GM19372 (cell line): ENCODE measurements at regions not wholly inside any gene's neighbourhood (a gene's known extent, or its start where the extent isn't known, plus 50 kb on each side); places are given as distances from the start of the nearest gene placed in this dataset.
"Not testable (repeated sequence)": the region's sequence is repeated elsewhere in the genome, so short reads cannot be mapped to it uniquely, and the experiment has no call there.

ENCODE experiments used
- ATAC-seq: cut with Tn5 transposase; IDR thresholded peaks from one replicate; pipeline ENCODE4 v1.9.1; 2021; ENCODE audit warnings: mild to moderate bottlenecking, low read depth, moderate library complexity; ENCODE audit not compliant: unreplicated experiment

DNA sequence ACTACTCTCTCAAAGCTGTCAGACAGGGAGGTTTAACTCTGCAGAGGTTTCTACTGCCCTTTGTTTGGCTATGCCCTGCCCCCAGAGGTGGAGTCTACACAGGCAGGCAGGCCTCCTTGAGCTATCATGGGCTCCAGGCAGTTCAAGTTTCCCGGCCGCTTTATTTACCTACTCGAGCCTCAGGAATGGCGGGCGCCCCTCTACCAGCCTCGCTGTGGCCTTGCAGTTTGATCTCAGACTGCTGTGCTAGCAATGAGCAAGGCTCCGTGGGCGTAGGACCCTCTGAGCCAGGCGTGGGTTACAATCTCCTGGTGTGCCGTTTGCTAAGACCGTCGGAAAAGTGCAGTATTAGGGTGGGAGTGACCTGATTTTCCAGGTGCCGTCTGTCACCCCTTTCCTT, 124.3 kb downstream of the PTCHD1 start:
- ATAC-seq: not testable (repeated sequence)

DNA sequence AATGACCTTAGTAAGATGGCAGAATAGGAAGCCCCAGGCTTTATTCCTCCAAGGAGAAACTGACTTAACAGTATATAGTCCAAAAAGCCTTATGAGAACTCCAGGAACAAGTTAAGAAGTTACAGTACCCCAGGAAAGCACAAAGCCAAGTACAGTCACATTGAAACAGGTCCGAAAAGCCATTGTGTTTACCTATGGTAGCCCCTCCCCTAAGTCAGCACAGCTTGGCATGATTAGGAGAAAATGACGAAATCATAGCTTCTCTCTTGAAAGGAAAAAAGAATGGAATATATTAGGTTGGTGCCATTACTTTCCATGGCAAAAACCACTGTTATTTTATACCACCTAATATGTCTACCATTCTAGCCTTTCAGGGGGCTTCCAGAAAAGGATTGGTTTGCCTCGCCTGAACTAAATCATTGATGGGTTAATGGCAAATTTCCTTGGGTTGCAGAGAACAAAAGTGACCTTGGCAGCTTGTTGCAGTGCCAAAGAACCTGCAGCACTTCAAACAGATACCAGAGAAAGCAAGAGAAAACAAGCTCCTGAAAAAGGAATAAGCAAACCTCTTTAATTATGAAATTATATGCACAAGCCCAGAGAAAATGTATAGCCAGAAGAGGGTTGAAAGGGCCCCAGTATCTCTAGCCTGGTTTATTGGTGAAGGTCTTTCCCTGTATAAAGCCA, 130.6 kb downstream of the PTCHD1 start:
- no peak for ATAC-seq

DNA sequence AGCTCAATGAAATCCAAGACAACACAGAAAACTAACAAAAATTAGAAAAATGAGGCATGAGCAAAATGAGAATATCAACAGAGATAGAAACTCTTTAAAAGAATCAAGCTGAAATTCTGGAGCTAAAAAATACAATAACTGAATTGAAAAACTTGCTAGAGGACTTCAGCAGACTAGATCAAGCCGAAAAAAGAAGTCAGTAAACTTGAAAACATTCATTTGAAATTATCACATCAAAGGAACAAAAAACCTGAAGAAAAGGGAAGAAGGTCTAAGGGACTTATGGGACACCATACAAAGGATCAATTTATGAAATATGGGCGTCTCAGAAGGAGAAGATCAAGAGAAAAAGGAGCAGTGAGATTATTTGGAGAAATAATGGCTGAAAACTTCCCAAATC, 131.3 kb downstream of the PTCHD1 start:
- no peak for ATAC-seq

DNA sequence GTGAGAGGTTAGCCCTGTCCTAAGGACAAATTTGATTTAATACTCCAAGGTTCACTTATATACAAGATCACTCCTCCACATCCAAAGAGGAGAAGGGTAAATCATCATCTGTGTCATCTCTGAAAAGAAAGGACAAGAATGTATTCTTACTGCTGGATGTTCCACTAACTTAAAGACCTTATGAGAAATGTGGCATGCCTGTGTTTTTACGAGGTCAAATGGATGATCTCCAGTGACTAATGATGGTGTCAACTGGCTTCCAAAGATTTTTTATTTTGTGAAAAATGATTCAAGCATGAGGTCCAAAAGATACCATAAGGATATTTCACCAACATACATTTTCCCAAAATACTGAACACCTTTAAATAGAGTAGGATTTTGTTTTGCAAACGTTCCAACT, 143.4 kb downstream of the PTCHD1 start:
- no peak for ATAC-seq

DNA sequence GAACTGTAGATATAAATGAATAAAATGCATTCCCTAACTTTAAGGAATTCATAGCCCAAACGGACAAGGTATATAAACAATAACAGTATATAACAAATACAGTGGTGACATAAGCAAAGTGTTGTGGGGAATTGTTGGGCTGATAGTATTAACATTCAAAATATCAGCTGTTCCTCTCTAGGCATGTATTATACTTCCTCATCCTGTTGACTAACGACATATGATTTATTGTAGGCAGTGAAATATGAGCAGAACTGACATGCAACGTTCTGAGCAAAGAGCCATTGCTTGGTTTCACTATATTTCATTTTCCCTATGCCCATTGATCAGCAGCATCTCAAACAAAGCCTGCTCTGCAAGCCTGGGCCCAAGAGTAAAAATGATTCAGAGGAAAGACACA, 143.9 kb downstream of the PTCHD1 start:
- no peak for ATAC-seq

DNA sequence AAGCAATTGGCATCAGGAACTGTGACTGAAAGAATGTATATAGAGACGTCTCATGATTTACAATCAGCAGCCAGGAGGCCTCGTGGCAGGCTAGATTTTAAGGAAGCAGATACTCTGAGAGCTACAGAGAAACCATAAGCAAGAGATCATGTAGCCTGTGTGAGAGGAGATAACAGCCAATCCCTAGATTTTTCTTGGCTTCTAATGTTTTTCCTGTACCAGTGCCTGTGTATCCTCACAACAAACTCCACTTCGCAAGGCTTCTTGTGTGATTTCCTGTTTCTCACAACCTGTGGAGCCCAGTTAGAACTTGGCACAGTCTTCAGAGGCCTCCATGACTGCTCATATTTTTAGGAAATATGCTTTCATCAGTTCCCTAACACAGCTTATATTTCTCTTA, 147.9 kb downstream of the PTCHD1 start:
- no peak for ATAC-seq

DNA sequence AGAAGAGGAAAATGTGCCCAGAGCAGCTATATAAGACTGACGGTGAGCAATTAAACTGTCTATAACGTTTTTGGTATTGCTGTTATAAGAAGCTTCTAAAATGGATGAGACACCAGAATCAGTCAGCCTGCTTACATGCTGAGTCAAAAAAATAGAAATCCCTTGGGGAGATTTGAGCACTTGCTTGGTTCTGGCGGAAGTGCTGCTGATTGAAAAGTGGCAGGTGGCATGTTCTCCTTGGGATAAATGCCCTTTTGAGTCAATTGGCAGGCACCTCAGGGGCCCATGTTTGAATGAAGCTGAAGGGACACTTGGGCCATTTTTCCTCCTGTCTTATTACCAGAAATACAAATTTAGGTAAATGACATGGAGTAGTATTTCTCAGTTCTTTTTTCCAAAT, 148.7 kb downstream of the PTCHD1 start:
- no peak for ATAC-seq

DNA sequence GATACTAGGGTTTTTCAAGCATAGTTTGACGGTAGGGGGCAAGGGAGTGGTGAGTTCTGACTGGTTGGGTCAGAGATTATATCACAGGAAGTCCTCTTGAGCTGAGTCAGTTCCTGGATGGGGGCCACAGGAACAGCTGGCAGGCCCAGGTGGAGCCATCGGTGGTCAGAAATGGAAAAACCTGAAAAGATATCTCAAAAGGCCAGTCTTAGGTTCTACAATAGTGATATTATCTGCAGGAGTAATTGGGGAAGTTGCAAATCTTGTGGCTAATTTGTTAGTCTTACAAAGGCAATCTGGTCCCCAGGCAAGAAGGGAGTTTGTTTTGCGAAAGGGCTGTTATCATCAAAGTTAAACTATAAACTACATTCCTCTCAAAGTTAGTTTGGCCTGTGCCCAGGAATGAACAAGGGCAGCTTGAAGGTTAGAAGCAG, 159.3 kb downstream of the PTCHD1 start:
- ATAC-seq: no peak

DNA sequence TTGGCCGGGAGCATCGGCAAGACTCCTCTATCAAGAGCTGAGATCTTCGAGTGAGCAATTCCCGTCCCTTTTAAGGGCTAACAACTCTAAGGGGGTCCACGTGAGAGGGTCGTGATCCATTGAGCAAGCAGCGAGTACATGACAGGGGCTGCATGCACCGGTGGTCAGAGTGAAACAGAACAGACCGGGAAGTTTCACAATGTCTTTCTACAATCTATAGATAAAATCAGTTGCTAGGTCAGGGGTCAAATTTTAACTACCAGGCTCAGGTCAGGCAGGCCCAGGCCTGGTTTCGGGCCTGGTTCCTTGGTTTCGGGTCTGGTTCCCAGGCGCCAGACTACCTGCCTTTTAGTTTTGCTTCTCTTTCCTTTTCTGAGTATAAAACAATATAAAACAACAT, 160.1 kb downstream of the PTCHD1 start:
- no peak for ATAC-seq

DNA sequence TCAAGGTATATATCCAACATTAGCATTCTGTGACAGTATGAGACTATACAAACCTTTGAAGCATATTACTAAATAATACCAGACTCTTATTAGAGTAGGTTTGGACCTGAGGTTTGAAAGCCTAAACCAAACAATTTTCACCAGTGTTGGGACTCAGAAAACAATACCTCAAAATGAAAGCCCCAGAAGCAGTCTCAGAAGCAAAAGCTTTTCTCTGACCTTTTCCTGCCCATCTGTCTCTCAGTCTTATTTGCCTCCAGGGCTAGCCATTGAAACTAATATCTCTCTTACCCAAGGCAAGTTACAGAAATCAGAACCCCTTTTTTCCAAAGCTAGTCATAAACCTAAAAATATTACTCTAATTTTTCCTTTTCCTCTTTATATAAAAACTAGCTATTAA, 163.3 kb downstream of the PTCHD1 start:
- peak; percentile 71 for ATAC-seq

DNA sequence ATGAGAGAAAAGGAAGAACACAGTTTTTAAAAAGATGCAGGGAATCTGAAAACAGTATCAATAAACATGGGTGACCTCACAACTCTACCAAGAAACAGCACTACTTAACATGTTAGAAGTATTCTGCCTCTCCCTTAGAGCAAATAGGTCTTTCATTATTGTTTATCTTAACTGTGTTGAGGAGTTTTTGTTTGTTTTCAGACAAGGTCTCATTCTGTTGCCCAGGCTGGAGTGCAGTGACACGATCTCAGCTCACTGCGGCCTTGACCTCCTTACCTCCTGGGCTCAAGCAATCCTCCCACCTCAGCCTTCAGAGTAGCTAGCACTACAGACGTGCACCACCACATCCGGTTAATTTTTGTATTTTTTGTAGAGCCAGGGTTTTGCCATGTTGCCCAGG, 165.3 kb upstream of the PRDX4 start:
- no peak for ATAC-seq

DNA sequence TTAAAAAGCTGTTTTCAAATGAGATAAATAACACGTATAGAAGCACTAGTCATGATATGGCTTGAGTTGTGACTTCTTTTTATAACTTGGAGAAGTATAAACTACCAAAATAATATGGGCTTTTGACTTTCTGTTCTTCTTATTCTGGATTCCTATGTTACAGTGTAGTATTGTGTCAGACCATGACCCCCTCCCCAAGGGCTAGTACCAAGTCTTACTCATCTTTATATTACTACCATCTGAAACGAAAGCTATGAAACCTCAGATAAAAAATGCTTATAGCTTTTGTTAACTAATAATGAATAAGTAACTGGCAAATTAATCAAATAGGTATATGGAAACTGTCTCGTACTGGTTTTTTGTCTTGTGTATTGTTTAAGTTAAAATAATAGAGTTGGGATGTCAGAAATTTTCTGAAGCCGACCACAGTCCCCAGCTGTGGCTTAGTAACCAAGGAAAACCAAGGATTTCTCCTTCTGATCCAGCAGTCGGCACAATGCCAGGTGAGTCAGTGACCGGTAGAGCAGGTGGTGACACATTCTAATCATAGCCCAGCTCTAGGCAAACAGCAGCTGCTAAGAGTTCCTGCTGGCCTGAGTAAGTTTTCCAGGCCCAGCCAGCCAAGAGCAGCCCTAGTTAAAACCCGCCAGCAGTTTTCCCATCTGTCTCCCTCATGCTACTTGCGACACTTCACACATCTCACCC, 163.3 kb upstream of the PRDX4 start:
- no peak for ATAC-seq

DNA sequence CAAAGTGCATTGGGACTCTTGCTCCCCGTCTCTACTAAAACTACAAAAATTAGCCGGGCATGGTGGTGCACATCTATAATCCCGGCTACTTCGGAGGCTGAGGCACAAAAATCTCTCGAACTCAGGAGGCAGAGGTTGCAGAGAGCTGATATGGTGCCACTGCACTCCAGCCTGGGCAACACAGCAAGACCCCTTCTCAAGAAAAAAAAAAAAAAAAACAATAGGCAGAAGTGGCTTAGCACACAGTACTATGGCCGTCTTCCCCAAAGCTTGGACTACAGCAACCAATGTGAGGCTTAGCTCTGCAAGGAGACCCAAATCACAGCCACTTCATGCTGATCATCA, 162.8 kb upstream of the PRDX4 start:
- ATAC-seq: no peak

DNA sequence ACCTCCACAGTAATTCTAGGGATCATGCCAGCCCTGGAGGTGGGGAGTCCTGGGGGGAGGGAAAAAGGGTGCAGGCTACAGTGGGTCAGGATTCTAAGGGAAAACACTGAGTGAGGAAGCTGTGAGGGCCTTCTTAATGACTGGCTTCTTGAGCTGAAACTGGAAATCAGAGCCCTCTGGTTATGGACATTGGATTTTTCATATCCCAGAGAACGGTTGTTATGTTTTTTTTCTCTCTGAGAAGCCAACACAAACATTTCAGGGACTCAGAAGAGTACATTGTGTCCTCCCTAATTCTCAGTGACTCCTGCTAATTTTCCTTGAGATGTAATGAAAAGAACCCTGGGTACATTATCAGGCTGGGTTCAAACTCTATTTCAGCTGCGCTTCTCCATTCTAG, 162.4 kb upstream of the PRDX4 start:
- no peak for ATAC-seq

DNA sequence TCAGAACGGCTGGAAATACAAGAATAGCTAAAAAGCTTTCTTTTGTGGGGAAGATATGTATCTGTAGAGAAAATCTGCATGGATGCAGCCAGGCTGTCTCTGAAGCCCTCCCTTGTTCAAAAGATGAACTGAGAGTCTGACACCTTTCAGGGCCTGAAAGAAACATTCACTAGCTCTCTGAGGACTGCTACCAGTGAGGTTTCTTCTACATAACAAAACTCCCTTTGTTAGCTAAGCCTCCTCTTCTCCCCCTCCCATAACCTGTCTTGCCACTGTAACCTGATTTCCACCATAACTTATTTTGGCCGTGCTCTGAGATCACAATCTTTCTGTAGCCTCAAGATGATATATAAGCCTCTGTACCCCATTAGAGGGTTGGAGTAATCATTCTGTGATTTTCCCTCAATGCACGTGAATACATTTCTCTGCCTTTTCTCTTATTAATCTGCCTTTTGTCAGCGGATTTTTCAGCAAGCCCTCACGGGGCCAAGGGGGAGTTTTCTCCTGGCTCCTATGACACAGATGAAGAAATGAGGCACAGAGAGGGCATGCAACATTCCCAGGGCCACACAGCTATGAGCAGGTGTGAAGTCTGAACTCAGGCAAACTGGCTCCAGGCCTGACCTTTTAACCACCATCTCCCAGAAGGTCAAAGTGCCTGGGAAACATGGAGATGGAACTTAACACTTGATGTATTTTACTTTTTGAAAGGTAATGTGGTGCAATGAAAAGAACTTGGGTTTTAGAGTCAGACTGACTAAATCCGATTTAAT, 161.6 kb upstream of the PRDX4 start:
- no peak for ATAC-seq

DNA sequence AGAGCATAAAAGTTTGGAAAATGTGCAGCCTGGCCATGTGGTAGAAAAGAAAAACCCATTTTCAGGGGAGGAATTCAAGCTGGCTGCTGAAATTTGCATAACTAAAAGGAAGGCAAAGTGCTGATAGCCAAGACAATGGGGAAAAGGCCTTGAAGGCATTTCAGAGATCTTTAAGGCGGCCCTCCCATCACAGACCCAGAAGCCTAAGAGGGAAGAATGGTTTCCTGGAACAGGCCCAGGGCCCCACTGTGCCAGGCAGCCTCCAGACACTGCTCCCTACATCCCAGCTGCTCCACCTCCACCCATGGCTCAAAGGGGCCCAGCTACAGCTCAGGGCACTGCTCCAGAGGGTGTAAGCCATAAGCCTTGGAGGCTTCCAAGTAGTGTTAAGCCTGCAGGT, 158.0 kb upstream of the PRDX4 start:
- ATAC-seq: no peak

DNA sequence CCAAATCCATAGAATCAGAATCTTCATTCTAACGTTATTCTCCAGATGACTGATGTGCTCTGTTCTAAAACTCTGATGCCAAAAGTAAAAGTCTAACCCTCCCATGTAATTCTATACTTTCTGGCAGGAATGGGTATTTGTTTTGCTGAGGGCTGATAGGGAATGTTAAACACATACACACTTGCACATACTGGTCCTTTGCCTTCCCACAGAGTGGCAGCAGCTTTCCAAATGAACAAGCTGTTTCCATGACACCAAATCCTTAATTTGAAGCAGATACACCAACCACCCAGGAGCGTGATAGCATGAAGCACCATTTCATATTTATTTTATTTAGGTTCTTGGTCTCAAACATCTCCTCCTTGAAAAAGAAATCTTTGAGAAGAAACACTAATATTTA, 155.5 kb upstream of the PRDX4 start:
- ATAC-seq: no peak

DNA sequence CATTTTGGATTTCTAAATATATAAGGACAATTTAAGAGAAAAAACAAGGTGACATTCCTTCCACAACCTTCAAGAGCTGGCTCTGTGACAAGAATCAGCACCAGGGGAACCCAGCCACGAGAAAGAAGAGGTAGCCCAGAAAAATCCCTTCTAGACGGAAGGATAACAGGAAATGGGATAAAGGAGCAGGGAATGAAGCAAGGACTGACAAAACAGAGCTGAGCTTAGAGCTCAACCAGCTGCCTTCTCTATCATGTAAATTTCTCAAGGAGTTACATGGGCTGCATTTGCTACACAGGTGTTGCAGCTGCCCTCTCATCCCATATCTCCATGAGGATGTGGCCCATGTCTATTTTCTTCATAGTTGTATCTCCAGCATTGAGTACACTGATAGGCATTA, 154.2 kb upstream of the PRDX4 start:
- no peak for ATAC-seq

DNA sequence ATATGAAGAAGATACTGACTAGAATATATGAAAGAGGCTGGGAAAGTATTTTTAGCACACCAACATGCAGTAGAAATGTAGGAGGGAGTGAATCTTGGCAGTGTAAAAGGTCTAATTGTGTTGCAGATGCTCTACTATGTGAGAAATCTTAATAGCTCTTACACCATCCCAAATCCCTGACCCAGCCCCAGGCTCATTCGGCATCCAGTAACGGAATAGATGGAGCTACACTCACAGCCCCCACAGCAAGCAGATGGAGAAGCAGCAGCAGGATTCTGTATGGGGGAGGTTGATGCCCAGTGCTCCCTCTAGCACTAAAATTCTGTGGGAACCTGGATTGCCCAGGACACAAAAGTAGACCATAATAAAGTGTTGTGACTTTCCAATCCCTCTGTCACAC, 153.2 kb upstream of the PRDX4 start:
- ATAC-seq: no peak

DNA sequence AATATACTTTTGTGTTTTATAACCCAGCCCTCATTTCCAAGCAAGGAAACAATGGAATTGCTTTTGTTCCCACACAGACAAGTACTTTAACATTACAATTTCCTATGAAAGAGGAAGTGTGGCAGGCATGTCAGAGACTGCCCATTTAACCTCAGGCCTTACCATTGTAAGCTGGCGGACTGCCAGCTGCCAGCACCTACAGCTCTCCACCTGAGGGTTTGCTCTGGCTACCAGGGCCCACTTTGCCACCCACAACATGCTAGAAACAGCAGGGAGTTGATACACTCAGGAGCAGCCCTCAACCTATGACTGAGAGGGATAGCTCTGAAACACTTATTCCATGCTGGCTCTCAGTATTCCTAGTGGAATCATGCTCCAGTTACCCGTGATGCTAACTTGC, 152.3 kb upstream of the PRDX4 start:
- ATAC-seq: no peak

DNA sequence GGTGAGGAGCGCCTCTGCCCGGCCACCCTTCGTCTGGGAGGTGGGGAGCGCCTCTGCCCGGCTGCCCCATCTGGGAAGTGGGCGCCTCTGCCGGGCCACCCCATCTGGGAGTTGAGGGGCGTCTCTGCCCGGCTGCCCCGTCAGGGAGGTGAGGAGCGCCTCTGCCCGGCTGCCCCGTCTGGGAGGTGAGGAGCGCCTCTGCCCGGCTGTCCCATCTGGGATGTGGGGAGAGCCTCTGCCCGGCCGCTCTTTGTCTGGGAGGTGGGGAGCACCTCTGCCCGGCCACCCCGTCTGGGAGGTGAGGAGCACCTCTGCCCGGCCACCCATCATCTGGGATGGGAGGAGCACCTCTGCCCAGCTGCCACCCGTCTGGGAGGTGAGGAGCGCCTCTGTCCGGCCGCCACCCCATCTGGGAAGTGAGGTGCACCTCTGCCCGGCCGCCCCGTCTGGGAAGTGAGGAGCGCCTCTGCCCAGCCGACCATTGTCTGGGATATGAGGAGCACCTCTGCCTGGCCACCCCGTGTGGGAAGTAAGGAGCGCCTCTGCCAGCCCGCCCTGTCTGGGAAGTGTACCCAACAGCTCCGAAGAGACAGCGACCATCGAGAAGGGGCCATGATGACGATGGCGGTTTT, 144.2 kb upstream of the PRDX4 start:
- ATAC-seq: not testable (repeated sequence)
